GM10248 (cell line): ENCODE measurements at regions not wholly inside any gene's neighbourhood (a gene's known extent, or its start where the extent isn't known, plus 50 kb on each side); places are given as distances from the start of the nearest gene placed in this dataset.

Experiments used
- CTCF ChIA-PET: fragments of 300-600 bp; sonication (Branson Sonifier 250); formaldehyde crosslinking; extraction: SDS; loops from one replicate; lab custom pipeline; 2021; ENCODE audit warnings: antibody characterized with exemption; lab: Yijun Ruan, JAX
- POLR2A ChIA-PET: fragments of 350-650 bp; sonication (Branson Sonifier 250); formaldehyde crosslinking; extraction: SDS; loops from one replicate; lab custom pipeline; 2020; ENCODE audit warnings: antibody characterized with exemption; lab: Yijun Ruan, JAX
- DNase-seq: peaks from one replicate; pipeline ENCODE4 v3.0.0; 2012; ENCODE audit errors: extremely low spot score
- CTCF ChIP-seq: IDR thresholded peaks from 2 replicates; pipeline ENCODE4 v1.5.1; 2012; ENCODE audit warnings: mild to moderate bottlenecking, low read depth; ENCODE audit errors: extremely low read depth, missing control alignments, control extremely low read depth

GRCh38 chr5:40416098-40416497 lies 263.6 kb upstream of the PTGER4 start:
- CTCF ChIA-PET, result no interaction called here
- TF ChIP-seq CTCF, result no peak
- DNase-seq, result no peak
- POLR2A ChIA-PET, result no interaction called here

GRCh38 chr5:40414922-40415321 lies 264.8 kb upstream of the PTGER4 start:
- no peak for DNase-seq
- no peak for TF ChIP-seq CTCF
- POLR2A ChIA-PET, result no interaction called here
- CTCF ChIA-PET, result interaction anchor here (0.8 kb wide), 1 partner anchor 16 kb away, joined by 3 read pairs; no protein-coding TSS in a partner anchor

GRCh38 chr5:40413743-40414142 lies 266.0 kb upstream of the PTGER4 start:
- DNase-seq, result no peak
- TF ChIP-seq CTCF, result no peak
- ChIA-PET CTCF (interaction anchor here (1.0 kb wide), 1 partner anchor 17 kb away, joined by 3 read pairs; no protein-coding TSS in a partner anchor), POLR2A (no interaction called here)

- DNase-seq, result no peak
- TF ChIP-seq CTCF, result no peak
- ChIA-PET CTCF (interaction anchor here (1.4 kb wide), 1 partner anchor 9 kb away, joined by 4 read pairs; no protein-coding TSS in a partner anchor), POLR2A (no interaction called here)
Measured at GRCh38 chr5:40412771-40413170, 266.9 kb upstream of the PTGER4 start.

- TF ChIP-seq CTCF, result no peak
- ChIA-PET POLR2A (no interaction called here), CTCF (interaction anchor here (1.0 to 2.0 kb wide), 5 partner anchors 9 to 31 kb away, joined by 3 to 7 read pairs (median 4); no protein-coding TSS in a partner anchor)
- DNase-seq, result no peak
Measured at GRCh38 chr5:40410964-40411635, 268.6 kb upstream of the PTGER4 start.

GRCh38 chr5:40410231-40410861 lies 269.4 kb upstream of the PTGER4 start:
- DNase-seq, result no peak
- ChIA-PET POLR2A (no interaction called here), CTCF (interaction anchor here (1.3 to 2.0 kb wide), 3 partner anchors 9 to 20 kb away, joined by 3 to 7 read pairs (median 7); no protein-coding TSS in a partner anchor)
- TF ChIP-seq CTCF, result no peak
